GM23248 (cell line): ENCODE measurements at regions not wholly inside any gene's neighbourhood (a gene's known extent, or its start where the extent isn't known, plus 50 kb on each side); places are given as distances from the start of the nearest gene placed in this dataset.

ENCODE experiments used
- EZH2 ChIP-seq: fragments of 200-600 bp; sonication (generic); IDR thresholded peaks from 2 replicates; pipeline ENCODE4 v1.6.1; 2018; ENCODE audit warnings: antibody characterized with exemption, mild to moderate bottlenecking; ENCODE audit not compliant: insufficient read depth, poor library complexity, severe bottlenecking
- EZH2phosphoT487 ChIP-seq: fragments of 200-600 bp; sonication (generic); IDR thresholded peaks from 2 replicates; pipeline ENCODE4 v1.6.1; 2018; ENCODE audit warnings: antibody characterized with exemption, moderate library complexity, mild to moderate bottlenecking, low read depth; ENCODE audit not compliant: insufficient read depth

DNA sequence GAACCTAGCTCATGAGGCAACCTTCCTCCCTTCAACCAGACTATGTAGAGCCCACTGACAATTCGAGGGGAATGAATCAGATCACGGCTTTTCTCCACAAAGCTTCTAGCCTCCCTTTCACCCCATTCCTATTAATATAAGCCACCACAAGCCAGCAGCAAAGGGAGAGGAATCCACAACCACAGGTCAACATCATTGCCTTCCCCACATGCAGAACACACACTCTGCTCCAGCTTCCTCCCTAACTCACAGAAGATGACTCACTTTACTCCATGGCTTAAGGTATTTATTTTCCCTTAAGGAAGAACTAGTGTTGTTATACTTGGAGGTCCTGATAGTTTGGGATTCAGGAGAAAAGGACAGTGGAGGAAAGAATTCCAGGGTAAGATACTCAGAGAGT, 272.2 kb downstream of the C1D start:
- TF ChIP-seq EZH2phosphoT487 (no peak), EZH2 (no peak)
